ENCODE measurements at regions not wholly inside any gene's neighbourhood (a gene's known extent, or its start where the extent isn't known, plus 50 kb on each side); places are given as distances from the start of the nearest gene placed in this dataset.

DNA sequence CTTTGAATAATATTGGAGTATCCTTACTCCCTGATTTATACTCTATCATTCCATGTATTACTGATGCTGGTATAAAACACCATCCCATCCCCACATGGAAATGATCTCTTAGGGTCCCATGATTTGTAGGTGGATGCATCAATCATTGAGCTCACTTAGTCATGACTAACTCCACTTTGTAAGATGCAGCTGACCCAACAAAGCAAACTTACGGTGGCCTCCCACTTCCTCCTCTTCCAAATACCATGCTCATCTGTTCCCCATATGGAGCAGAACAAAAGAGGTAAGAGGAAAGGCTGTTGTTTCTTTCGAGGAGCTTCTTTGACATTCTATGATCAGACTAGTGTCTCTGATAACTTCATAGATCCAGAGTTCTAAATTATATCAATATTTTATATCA lies 640.2 kb upstream of the SLC39A10 start:
- ATAC-seq (no peak), DNase-seq (ENCODE audit: missing footprints) (no peak)
- intact Hi-C loops (cut with DNase I) = no loop called here

DNA sequence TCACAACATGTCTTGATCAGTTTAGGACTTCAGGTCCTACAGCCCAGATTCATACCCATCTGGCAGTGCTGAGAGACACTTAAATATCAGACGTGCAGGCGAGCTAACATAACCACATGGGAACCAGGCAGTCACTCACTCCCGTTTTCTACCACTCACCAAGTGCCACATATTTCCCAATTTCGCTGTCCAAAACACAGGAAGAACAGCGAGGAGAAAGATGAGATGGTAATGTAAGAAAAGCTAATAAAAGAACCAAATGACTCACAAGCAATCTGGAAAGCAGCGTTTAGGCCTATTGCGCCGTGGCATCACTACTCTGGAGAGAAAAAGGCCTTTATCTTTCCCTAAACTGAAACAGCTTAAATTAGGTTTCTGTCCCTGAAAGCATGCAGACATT lies 647.8 kb upstream of the SLC39A10 start:
- intact Hi-C loops (cut with DNase I) = no loop called here
- no peak for ATAC-seq
- no peak for DNase-seq (ENCODE audit: missing footprints)

DNA sequence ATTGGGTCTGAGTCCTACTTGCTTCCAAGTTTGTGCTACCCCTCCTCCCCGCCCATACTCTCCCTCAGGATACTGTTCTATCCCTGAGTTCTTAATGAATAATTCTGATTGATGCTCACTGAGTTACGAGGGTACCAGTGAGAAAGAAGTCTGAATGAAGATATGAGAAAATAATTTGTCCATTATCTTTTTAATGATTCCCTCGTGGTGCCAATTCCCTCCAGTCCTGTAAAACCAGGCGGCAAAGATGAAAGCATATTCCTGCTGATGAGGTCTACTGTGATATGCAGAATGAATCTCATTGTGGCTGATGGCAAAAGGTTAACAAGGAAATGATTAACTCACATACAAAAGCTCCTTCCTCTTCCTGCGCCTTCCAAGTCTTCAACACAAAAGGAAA lies 650.2 kb upstream of the SLC39A10 start:
- no peak for DNase-seq (ENCODE audit: missing footprints)
- ATAC-seq = no peak
- intact Hi-C loops (cut with DNase I) = no loop called here

DNA sequence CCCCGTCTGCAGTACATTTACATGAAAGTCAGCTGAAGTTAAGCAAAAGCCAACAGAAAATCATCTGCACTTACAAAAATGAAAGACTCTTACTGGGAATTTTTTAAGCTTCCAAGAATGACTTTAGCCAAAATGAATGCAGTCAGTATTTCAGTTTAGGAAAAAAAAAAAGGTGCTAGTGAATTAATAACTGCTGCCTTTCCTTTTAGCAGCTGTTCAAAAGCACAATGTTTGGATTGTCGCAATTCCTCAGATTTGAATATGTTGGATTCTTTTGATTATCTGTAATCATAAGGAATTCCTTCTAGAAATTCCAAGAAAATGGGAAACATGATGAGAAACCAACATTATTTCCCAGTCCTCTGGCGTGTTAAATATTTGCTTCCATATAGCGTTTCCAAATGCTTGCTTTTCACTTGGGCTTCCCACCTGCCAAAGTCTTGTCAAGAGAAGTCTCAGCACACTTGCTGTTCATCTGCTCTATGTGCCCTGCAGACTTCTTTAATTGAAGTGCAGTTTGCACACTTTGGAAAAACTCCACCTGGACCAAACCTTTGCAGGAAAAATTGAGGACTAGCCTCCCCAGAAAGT lies 653.0 kb upstream of the SLC39A10 start:
- ATAC-seq = no peak
- DNase-seq (ENCODE audit: missing footprints) = no peak
- intact Hi-C loops (cut with DNase I) = no loop called here

DNA sequence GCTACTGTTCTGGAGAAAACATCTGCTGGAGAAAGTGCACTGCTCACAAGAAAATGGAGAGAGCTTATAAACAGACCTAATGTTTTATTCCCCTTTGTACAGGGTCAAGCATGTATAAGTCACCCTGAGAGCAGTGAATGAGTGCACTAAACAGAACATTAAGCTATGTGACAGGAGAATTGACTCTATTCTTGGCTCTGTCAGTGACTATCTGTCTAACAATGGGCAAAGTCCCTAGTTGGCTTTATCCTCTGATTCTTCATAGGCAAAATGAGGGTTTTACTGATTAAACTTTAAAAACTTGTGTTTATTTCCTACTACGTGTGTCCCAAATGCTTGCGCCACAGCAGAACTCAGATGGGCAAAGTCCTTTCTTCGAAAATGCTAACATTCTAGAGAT lies 655.1 kb upstream of the SLC39A10 start:
- intact Hi-C loops (cut with DNase I) = no loop called here
- ATAC-seq = no peak
- no peak for DNase-seq (ENCODE audit: missing footprints)

DNA sequence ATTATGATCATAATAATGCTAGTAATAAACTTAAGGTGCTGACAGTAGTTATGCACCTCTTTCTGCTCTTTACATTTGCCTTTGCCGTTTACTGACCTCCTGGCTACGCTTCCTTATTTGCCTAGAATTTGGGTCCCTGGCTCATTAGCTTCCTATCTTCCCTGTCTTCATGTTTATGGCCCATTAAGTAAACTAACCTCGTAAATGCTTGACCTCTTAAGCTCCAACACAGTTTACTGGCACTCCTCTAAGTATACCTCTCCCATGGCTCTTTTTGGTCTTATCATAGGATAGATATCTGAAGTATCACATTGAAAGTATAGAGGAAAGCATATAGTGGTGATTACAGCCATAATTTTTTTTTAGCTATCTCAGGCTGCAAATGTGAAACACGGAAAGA lies 657.3 kb upstream of the SLC39A10 start:
- ATAC-seq = no peak
- DNase-seq (ENCODE audit: missing footprints) = no peak
- intact Hi-C loops (cut with DNase I) = no loop called here

DNA sequence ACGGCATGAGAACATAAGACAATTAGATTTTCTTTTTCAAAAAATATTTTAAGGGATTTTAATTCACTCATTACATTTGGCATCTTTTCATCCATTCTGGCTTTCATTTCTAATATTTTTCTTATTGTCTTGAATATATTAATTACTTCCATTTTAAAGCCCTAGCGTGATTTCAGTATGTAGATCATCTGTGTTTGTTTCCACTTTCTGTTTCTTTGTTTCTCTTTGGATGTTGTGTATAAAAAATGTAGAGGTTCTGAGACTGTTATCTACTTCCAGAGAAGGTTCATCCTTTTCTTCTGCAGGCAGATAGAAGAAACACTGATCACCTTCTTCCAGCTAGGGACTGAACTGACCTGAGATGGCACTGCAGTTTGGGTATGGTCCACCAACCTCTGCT lies 664.4 kb upstream of the SLC39A10 start:
- DNase-seq (ENCODE audit: missing footprints) (no peak), ATAC-seq (no peak)
- intact Hi-C loops (cut with DNase I) = no loop called here

DNA sequence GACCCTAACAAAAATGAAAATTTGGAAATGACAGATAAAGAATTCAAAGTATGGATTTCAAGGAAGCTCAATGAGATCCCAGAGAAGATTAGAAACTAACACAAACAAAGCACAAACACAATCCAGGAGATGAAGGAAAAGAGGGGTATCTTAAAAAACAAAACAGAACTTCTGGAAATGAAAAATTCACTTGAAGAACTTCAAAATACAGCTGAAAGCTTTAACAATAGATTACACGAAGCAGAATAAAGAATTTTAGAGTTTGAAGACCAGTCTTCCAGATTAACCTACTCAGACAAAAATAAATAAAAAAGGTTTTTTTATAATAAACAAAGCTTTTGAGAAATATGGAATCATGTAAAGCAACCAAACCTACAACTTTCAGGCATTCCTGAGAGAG lies 671.8 kb upstream of the SLC39A10 start:
- intact Hi-C loops (cut with DNase I) = no loop called here
- DNase-seq (ENCODE audit: missing footprints) (no peak), ATAC-seq (no peak)

DNA sequence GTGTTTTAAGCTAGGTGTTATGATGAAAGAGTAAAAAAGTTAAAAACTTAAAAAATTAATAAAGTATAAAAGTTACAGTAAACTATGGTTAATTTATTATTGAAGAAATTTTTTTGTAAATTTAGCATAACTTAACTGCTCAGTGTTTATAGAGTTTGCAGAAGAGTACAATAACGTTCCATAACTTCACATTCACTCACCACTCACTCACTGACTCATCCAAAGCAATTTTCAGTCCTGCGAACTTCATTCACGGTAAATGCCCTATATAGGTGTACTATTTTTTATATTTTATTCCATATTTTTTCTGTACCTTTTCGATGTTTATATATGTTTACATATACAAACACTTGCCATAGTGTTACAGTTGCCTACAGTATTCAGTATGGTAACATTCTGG lies 694.8 kb upstream of the SLC39A10 start:
- intact Hi-C loops (cut with DNase I) = no loop called here
- no peak for ATAC-seq
- DNase-seq (ENCODE audit: missing footprints) = no peak

DNA sequence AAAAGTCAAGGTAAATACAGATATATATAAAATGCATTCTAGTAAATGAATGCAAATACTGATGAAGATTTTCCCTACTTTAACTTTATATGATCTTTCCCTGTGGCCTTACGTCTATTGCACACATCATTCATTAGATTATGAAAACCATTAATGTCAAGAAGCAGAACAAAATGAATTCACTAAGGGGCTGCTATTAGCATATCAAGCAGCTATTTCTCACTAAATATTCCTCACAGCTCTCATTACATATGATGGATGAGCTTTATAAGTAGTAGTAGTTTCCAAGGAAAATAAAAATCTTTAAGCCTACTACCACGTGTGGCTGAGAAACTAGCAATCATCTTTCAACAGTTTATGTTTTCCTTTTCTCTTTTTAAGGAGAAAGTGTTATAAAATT lies 702.8 kb upstream of the SLC39A10 start:
- DNase-seq (ENCODE audit: missing footprints) (no peak), ATAC-seq (no peak)
- intact Hi-C loops (cut with DNase I) = no loop called here

DNA sequence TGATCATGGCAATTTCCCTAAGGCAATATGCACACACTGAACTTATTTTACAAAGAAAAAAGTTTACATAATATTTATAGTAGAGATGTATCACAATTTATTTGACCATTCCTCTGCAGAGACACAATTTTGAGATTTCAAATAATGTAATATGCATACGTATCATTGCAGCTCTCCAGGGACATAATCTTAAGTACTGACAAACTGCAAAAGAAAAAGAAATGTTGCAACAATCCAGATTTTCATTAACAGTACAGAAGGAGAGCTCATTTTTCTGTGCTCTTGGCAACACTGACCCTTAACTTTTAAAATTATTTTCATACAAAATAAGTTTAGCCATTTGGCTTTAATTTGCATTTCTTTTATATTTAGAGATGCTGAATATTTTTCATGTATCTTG lies 710.2 kb upstream of the SLC39A10 start:
- DNase-seq (ENCODE audit: missing footprints) (no peak), ATAC-seq (no peak)
- intact Hi-C loops (cut with DNase I) = no loop called here

DNA sequence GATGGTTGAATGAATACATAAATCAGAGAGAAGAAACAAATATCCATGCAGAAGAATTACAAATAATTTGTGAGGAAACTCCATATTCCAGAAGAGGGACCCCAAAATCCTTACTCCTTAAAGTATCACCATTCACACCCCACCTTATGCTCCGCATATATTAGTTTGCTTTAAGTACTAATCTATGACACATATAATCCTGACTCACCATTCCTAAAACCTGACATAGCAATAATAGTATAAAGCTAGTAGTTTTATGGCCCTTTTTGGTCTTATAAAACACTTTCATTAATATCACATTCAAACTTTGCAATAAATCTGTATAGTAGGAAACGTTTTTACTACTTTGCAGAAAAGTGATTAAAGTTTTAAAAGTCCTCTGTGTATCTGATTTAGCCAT lies 719.0 kb upstream of the SLC39A10 start:
- DNase-seq (ENCODE audit: missing footprints) = no peak
- ATAC-seq = no peak
- intact Hi-C loops (cut with DNase I) = no loop called here

DNA sequence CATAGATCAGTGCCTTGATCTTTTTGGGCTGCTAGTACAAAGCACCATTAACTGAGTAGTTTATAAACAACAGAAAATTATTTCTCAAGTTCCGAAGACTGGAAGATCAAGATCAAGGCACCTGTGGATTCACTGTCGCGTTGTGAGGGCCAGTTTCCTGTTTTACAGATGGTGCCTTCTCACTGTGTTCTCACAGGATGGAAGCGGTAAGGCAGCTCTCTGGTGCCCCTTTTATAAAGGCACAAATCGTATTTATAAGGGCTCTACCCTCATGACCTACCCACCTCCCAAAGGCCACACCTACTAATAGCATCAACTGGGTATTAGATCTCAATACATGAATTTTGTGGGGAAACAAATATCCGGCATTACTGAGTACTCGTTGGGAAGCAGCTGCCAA lies 729.5 kb upstream of the SLC39A10 start:
- ATAC-seq = no peak
- no peak for DNase-seq (ENCODE audit: missing footprints)
- intact Hi-C loops (cut with DNase I) = no loop called here

DNA sequence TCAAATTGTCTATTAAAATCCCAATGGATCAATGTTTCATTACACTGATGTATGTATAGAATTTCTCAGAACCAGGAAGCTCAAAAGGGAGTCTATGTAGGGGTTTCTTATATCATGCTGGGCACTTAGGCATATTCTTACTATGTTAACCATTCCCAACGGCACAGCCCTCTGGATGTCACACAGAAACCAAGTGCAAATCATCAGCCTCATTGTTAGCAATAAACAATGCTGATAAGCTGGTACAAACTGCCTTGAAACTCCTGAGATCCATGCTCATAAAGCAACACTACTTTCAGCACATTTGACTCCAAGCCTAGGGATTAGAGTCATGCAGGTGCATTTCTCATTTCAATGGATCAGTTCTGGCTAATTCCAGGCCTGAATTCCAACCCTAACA lies 730.2 kb upstream of the SLC39A10 start:
- intact Hi-C loops (cut with DNase I) = no loop called here
- ATAC-seq = no peak
- DNase-seq (ENCODE audit: missing footprints) = no peak

DNA sequence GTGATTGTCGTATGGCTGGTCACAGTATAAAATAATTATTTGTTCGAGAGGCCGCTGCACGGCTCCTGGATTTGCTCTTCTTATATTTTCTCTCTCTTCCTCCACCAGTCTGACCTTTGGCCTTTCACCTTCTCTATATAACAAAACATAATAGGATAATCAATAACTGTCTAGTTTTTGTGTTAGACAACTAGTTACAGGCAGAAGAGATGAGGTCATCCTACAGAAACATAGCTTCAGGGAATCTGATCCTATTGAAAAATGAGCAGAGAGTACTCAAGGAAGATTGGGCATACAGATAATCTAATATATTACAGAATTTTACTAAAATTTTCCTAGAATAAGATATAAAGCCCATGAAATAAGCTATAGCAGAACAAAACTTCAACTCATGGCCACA lies 731.3 kb upstream of the SLC39A10 start:
- intact Hi-C loops (cut with DNase I) = no loop called here
- DNase-seq (ENCODE audit: missing footprints) = no peak
- no peak for ATAC-seq

DNA sequence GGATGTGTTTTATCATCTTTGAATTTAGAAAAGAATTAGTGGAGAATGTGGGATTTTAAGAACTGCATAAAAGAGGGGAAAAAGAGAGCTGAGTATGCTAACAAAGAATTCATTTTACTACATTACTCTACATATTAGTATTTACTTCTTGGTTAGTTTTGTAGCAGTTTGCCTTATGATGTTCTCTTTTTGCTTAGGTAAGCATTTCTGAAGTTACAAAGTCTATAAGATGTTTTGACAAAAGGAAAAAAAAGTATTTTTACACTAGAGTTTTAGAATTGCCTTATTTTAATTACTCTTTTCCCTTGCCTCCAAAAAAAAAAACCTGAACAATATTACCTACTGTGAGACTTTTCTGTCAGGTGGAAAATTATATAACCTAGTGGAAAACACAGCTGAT lies 739.5 kb upstream of the SLC39A10 start:
- intact Hi-C loops (cut with DNase I) = no loop called here
- ATAC-seq = no peak
- DNase-seq (ENCODE audit: missing footprints) = no peak

DNA sequence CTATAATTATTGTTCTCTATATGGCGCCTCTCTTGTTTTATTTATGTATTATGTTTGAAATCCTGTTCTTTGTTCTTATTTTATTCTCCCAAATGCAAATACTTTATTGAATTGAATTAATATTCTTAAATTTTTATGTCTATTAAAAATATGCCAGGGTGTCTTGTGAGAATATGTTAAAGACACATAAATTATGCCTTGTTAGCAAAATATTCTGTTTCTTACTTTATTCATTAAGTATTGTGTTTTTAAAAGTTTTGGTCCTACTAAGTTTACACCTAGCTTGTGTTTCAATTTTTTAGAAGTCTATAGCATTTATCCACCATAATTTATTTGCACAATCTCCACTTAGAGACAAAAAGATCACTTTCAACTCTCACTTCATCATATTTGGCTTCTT lies 741.5 kb upstream of the SLC39A10 start:
- no peak for ATAC-seq
- intact Hi-C loops (cut with DNase I) = no loop called here
- no peak for DNase-seq (ENCODE audit: missing footprints)

DNA sequence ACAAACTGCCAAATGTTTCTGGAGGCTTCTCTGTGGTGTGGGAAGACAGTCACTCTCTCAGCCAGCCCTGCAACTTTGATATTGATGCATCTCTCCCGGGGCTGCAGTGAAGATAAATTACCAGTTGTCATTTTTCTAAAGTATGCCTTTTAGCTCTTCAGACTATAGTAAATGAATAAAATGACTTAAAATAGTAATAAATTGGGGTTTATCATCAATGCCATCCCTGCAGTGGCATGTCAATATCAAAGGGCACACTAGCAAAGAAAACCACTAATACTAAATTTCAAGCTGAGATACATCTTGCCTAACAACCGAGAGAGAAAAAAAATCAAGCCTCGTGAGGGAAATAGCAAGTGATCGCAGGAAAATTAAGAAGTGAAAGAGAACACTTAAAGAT lies 749.5 kb upstream of the SLC39A10 start:
- no peak for DNase-seq (ENCODE audit: missing footprints)
- ATAC-seq = no peak
- intact Hi-C loops (cut with DNase I) = no loop called here

DNA sequence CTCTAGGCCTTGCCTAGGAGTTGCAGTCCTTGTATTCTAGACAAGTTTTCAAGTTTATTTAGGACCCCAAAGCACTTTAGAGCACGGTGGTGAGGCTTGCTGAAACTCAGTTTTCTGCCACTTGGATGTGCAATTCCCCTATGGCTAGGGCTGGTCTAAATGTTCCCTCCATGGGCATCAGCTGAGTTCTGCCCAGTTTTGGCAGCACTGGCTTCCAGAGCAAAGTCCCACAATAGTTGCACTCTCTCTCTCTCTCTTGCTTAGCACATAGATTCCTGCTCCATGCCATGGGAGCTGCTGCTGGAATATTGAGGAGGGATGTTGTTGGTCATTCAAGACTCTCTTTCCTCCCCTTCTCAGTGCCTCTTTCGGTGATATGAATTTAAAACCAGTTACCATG lies 760.2 kb upstream of the SLC39A10 start:
- ATAC-seq (no peak), DNase-seq (ENCODE audit: missing footprints) (no peak)
- intact Hi-C loops (cut with DNase I) = no loop called here

DNA sequence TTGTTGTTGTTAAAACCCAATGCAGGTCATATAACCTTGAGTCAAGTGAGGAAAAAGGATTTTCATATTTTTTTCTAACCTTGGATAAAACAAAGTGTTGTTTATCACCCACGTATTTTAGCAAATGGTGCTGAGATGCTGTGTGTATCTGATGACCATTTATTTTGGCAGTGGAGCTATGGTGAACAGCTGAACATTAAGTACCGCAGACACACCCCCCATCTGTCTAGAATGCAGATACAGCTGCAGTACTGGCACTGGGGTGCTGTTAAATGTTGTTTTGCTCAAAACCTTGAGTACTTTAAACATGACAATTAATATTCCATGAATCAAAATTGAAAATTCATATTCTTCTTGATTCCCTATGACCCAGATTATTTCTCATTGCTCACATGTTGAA lies 773.3 kb upstream of the SLC39A10 start:
- DNase-seq (ENCODE audit: missing footprints) (no peak), ATAC-seq (no peak)
- intact Hi-C loops (cut with DNase I) = no loop called here

DNA sequence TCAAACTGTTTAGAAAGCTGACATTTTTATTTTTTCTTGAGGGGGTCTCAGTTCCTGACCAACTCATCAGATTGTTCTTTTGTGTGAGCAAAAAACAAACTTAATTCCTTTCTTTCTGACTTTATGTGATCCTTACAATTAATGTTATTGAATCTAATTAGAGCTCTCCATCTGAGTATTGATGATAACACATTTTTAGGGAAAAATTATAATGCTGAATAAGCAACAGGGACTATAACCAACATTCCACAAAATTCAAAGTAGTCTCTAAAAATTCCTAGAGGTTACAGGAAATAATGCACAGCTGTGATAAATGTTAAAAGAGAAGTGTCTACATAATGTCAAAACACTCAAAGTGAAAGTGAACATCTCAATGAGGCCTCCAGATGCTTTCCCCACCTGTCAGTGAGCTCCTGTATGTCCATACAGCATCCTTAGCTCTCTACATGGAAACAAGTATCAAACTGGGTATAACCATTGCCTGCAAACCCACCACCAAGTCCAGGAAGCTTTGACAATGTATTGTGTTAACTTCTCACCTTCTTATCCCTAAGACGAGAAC lies 786.0 kb upstream of the SLC39A10 start:
- DNase-seq (ENCODE audit: missing footprints) (no peak), ATAC-seq (no peak)
- intact Hi-C loops (cut with DNase I) = no loop called here

DNA sequence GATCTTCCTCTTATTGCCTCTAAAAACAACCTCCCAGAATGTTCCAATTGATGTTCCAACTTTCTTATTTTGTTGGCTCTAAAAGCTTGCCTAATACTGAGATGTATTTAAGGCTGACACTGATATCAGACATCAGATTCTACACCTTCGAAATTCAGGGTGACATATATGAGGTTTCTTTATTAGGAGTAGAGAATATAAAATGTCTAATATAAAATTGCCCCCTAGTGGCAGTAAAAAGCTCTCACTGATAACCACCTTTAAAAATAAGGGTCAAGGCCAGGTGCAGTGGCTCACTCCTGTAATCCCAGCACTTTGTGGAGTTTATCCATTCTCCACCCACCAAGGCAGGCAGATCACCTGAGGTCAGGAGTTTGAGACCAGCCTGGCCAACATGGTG lies 789.7 kb upstream of the SLC39A10 start:
- intact Hi-C loops (cut with DNase I) = no loop called here
- DNase-seq (ENCODE audit: missing footprints) (no peak), ATAC-seq (no peak)

Measured in Right ventricle myocardium inferior (tissue), 1 donor.